Vagina (tissue), 2 donors: ENCODE measurements at regions not wholly inside any gene's neighbourhood (a gene's known extent, or its start where the extent isn't known, plus 50 kb on each side); places are given as distances from the start of the nearest gene placed in this dataset.

Source experiments
- CTCF ChIP-seq, 3 experiments: fragments of 450-650 bp in 2 of 3; fragments of 200-600 bp in 1 of 3; sonication (generic) in 1 of 3; IDR thresholded peaks; one replicate each; pipeline ENCODE4 v1.5.1; 2017 to 2019; ENCODE audit warnings: antibody characterized with exemption in 3 of 3, mild to moderate bottlenecking in 2 of 3, moderate library complexity in 2 of 3
- POLR2AphosphoS5 ChIP-seq, 2 donors: sonication (generic); formaldehyde crosslinking; IDR thresholded peaks; one replicate each; pipeline ENCODE4 v1.9.0; 2017; ENCODE audit warnings: antibody characterized with exemption in 2 of 2, mild to moderate bottlenecking in 2 of 2, low read depth in 1 of 2; ENCODE audit not compliant: insufficient read depth in 1 of 2

DNA sequence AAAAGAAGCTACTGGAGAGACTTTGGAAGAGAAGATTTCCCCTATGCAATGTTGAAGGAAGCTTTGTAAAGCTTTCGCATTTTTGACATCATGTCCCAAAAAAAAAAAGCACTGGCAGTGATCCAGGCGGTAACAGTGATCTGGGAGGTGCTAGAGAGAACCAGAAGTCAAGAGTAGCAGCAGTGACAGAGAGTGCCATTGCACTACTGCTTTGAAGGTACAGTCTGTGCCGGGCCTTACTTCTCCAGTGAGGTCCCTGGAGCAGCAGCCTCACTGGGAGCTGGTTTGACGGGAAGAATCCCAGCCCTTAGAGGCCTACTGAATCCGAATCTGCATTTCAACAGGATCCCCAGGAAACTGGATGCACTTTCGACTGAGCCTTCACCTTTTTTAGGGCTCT, 50.9 kb upstream of the ATL2 start:
- TF ChIP-seq CTCF (IDR thresholded peaks at IDR 0.05) (no peak), POLR2AphosphoS5 (IDR thresholded peaks at IDR 0.05; ENCODE audit: insufficient read depth in 1 of 2, low read depth in 1 of 2) (no peak)
